GM12878 (cell line): ENCODE measurements at regions not wholly inside any gene's neighbourhood (a gene's known extent, or its start where the extent isn't known, plus 50 kb on each side); places are given as distances from the start of the nearest gene placed in this dataset.
"Not testable (repeated sequence)": the region's sequence is repeated elsewhere in the genome, so short reads cannot be mapped to it uniquely, and the experiment has no call there.

Experiments
- ATAC-seq: fragments of 200-7000 bp; cut with Tn5 transposase; 3 replicates; pipeline ENCODE4 v1.9.1; 2020; ENCODE audit warnings: mild to moderate bottlenecking, moderate library complexity
- BruUV-seq: library from RNA; stranded (reverse); fragments of 400-500 nt; replicated peaks from 2 replicates; lab custom pipeline; 2021; lab: Mats Ljungman, UMichigan
- CTCF ChIA-PET: fragments of 300-600 bp; sonication (Branson Sonifier 250); formaldehyde crosslinking; extraction: SDS; loops from one replicate; lab custom pipeline; 2021; ENCODE audit warnings: inconsistent platforms; lab: Yijun Ruan, JAX
- POLR2A ChIA-PET: fragments of 350-600 bp; formaldehyde crosslinking; extraction: SDS; loops from one replicate; lab custom pipeline; 2021; ENCODE audit warnings: inconsistent platforms; lab: Charles Lee
- RAD21 ChIA-PET: fragments of 300-600 bp; sonication (Branson Sonifier 250); formaldehyde crosslinking; loops from one replicate; lab custom pipeline; 2023; ENCODE audit warnings: antibody characterized with exemption; ENCODE audit not compliant: unreplicated experiment; lab: Charles Lee
- SMC1A ChIA-PET: fragments of 300-600 bp; sonication (Branson Sonifier 250); formaldehyde crosslinking; loops from one replicate; lab custom pipeline; 2023; ENCODE audit not compliant: unreplicated experiment, uncharacterized antibody; lab: Charles Lee
- DNase-seq: peaks from one replicate; pipeline ENCODE4 v3.0.0-alpha.2; 2011; ENCODE audit warnings: low read depth, low spot score
- FAIRE-seq: peaks from 3 replicates; lab custom pipeline; 2011; peaks lifted over from hg19 to GRCh38; lab: Jason Lieb, UNC
- H2AFZ ChIP-seq: 2 replicates; pipeline ENCODE4 v1.6.0; 2011; ENCODE audit warnings: low read depth, low read length, control low read depth; ENCODE audit not compliant: control insufficient read depth
- H3K27ac ChIP-seq: 2 replicates; pipeline ENCODE4 v1.5.1; 2011; ENCODE audit warnings: control low read depth; ENCODE audit not compliant: control insufficient read depth, insufficient read depth
- H3K27me3 ChIP-seq, 2 experiments: replicated peaks in 1 of 2; 2 replicates each; pipeline versions ENCODE4 v1.6.0 to v1.6.1; 2011; ENCODE audit warnings: low read length in 1 of 2; ENCODE audit not compliant: control insufficient read depth in 2 of 2, insufficient read depth in 2 of 2
- H3K36me3 ChIP-seq, 2 experiments: 2 replicates each; pipeline ENCODE4 v1.5.1; 2011; ENCODE audit warnings: low read length in 1 of 2; ENCODE audit not compliant: control insufficient read depth in 2 of 2, insufficient read depth in 2 of 2
- H3K4me1 ChIP-seq: 2 replicates; pipeline ENCODE4 v1.6.1; 2011; ENCODE audit warnings: mild to moderate bottlenecking, low read length, moderate library complexity, mixed read lengths; ENCODE audit not compliant: control insufficient read depth, insufficient read depth
- H3K4me2 ChIP-seq: 2 replicates; pipeline ENCODE4 v1.6.0; 2011; ENCODE audit warnings: control low read depth; ENCODE audit not compliant: control insufficient read depth, insufficient read depth
- H3K4me3 ChIP-seq: fragments of 200-600 bp; sonication (generic); 2 replicates; pipeline ENCODE4 v1.5.1; 2016
- H3K79me2 ChIP-seq: 2 replicates; pipeline ENCODE4 v1.6.0; 2011; ENCODE audit warnings: low read length; ENCODE audit not compliant: control insufficient read depth, insufficient read depth
- H3K9ac ChIP-seq: 2 replicates; pipeline ENCODE4 v1.8.0; 2011; ENCODE audit warnings: low read length, control low read depth, mixed read lengths; ENCODE audit not compliant: control insufficient read depth, insufficient read depth
- H3K9me3 ChIP-seq: replicated peaks from 3 replicates; pipeline ENCODE4 v1.5.1; 2011; ENCODE audit warnings: mild to moderate bottlenecking, low read length; ENCODE audit not compliant: control insufficient read depth, insufficient read depth
- H4K20me1 ChIP-seq: 2 replicates; pipeline ENCODE4 v1.6.0; 2011; ENCODE audit not compliant: control insufficient read depth, insufficient read depth
- CBFB ChIP-seq: IDR thresholded peaks from 2 replicates; pipeline ENCODE4 v1.6.1; 2016; ENCODE audit warnings: antibody characterized with exemption, low read depth
- CEBPB ChIP-seq, 2 experiments: fragments of 150-350 bp in 1 of 2; IDR thresholded peaks; 2 replicates each; pipeline ENCODE4 v1.6.1; 2012 to 2014; ENCODE audit warnings: low read depth in 2 of 2, low read length in 2 of 2, borderline replicate concordance in 1 of 2, inconsistent platforms in 1 of 2
- DPF2 ChIP-seq: fragments of 450-650 bp; IDR thresholded peaks from 2 replicates; pipeline ENCODE4 v1.6.1; 2017; ENCODE audit warnings: mild to moderate bottlenecking
- IKZF1 ChIP-seq: fragments of 450-650 bp; conservative IDR thresholded peaks from 2 replicates; pipeline ENCODE4 v1.6.1; 2017; ENCODE audit warnings: antibody characterized with exemption, mild to moderate bottlenecking
- MXI1 ChIP-seq: fragments of 150-350 bp; IDR thresholded peaks from 2 replicates; pipeline ENCODE4 v1.6.1; 2011; ENCODE audit warnings: low read depth, mild to moderate bottlenecking, inconsistent platforms, low read length, improper control_type of control experiment
- MYB ChIP-seq: fragments of 150-350 bp; IDR thresholded peaks from 2 replicates; pipeline ENCODE4 v1.6.1; 2014; ENCODE audit warnings: mild to moderate bottlenecking, low read depth, low read length, borderline replicate concordance
- NFYA ChIP-seq: IDR thresholded peaks from 2 replicates; pipeline ENCODE4 v1.6.1; 2011; ENCODE audit warnings: low read depth, mild to moderate bottlenecking, low read length, improper control_type of control experiment, borderline replicate concordance
- POLR2AphosphoS2 ChIP-seq: IDR thresholded peaks from 2 replicates; pipeline ENCODE4 v1.6.1; 2011; ENCODE audit warnings: low read depth, mild to moderate bottlenecking, low read length, improper control_type of control experiment, moderate library complexity
- RB1 ChIP-seq: fragments of 450-650 bp; formaldehyde crosslinking; IDR thresholded peaks from 2 replicates; pipeline ENCODE4 v1.6.1; 2017; ENCODE audit warnings: mild to moderate bottlenecking, borderline replicate concordance
- SIN3A ChIP-seq: IDR thresholded peaks from 2 replicates; pipeline ENCODE4 v1.6.1; 2012; ENCODE audit warnings: low read depth, low read length, improper control_type of control experiment
- SPI1 ChIP-seq: IDR thresholded peaks from 2 replicates; pipeline ENCODE4 v1.6.1; 2011; ENCODE audit warnings: low read depth, mild to moderate bottlenecking, low read length, moderate library complexity, borderline replicate concordance; ENCODE audit not compliant: insufficient read depth
- ZZZ3 ChIP-seq: IDR thresholded peaks from 2 replicates; pipeline ENCODE4 v1.6.1; 2011; ENCODE audit warnings: low read depth; ENCODE audit not compliant: control insufficient read depth, insufficient read length
- WGBS: methylation state at CpG from one replicate; pipeline ENCODE4 v1.1.6; 2016; ENCODE audit warnings: low lambda C conversion rate; ENCODE audit not compliant: insufficient replicate concordance, insufficient coverage; ENCODE audit errors: missing lambda C conversion rate; 5-methylcytosine and 5-hydroxymethylcytosine counted together
- in situ Hi-C: fragments of 300-500 bp; cut with MboI; formaldehyde crosslinking; loops from 9 replicates; pipeline ENCODE4 v1.14.3; 2018; ENCODE audit warnings: mixed read lengths
- intact Hi-C: fragments of 100-400 bp; cut with micrococcal nuclease; formaldehyde crosslinking; loops from one replicate; pipeline ENCODE4 v1.14.2; 2022; ENCODE audit not compliant: unreplicated experiment
- TF ChIP-seq, protein P1 (sequence below): fragments of 450-650 bp; IDR thresholded peaks from 2 replicates; pipeline ENCODE4 v1.6.1; 2016; ENCODE audit warnings: mild to moderate bottlenecking
- TF ChIP-seq, protein P2 (sequence below): fragments of 450-650 bp; formaldehyde crosslinking; IDR thresholded peaks from 2 replicates; pipeline ENCODE4 v1.4.0; 2020; ENCODE audit warnings: mild to moderate bottlenecking, moderate library complexity

DNA sequence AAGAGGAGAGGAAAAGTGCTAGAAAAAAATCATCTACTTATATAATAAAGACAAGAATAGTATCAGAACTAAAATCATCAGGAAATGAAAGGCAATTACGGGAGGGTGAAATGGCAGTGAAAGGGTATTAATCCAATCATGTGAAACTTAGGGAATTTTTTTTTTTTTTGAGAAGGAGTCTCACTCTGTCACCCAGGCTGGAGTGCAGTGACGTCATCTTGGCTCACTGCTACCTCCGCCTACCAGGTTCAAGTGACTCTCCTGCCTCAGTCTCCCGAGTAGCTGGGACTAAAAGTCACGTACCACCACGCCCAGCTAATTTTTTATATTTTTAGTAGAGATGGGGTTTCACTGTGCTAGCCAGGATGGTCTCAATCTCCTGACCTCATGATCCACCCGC lies 501.3 kb downstream of the COL12A1 start:
- intact Hi-C loops, POLR2A ChIA-PET, FAIRE-seq: not testable (repeated sequence)

DNA sequence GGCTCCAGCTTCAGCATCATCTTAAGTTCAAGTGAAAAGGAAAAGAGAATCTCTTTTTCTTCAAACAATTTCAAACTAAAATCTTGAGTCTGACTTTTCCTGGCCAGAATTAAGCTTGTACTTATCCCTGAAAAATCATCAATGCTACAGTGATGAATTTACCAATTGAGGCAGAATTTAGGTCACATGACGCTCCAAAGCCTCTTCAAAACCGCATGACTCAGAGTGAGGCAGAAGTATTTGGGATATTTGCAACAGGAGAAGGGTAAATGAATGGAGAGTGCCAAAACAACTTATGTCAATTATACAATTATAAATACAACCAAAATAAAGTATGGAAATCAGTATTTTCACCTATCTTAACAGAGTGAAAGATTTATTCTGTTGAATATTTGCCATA lies 515.5 kb downstream of the COL12A1 start:
- FAIRE-seq, result no peak
- H3K36me3 ChIP-seq, result no peaks in the 10 kb centered on the region
- no peaks in the 10 kb centered on the region for H3K4me1 ChIP-seq
- H4K20me1 ChIP-seq, result no peaks in the 10 kb centered on the region
- no peak overlapping the region for H3K4me2 ChIP-seq
- no peaks in the 10 kb centered on the region; a peak in 1 of 4 replicates for H3K27me3 ChIP-seq
- SMC1A ChIA-PET, result no interaction called here
- no peak for DNase-seq
- no peaks in the 10 kb centered on the region for H3K9me3 ChIP-seq
- ATAC-seq, result no peak
- no peak overlapping the region for H2AFZ ChIP-seq
- H3K9ac ChIP-seq, result no peak overlapping the region
- H3K79me2 ChIP-seq, result no peaks in the 10 kb centered on the region
- H3K4me3 ChIP-seq, result no peak overlapping the region
- no TSS peak for BruUV-seq
- intact Hi-C loops, result no loop called here
- POLR2A ChIA-PET, result no interaction called here
- CTCF ChIA-PET, result no interaction called here
- 0% methylated on average over 2 of the region's 2 CpGs for WGBS
- in situ Hi-C loops, result no loop called here
- H3K27ac ChIP-seq, result no peak overlapping the region
- RAD21 ChIA-PET, result no interaction called here
- TF ChIP-seq NFYA (no peak), DPF2 (no peak), CEBPB (IDR thresholded peaks at IDR 0.05; ENCODE audit: borderline replicate concordance in 1 of 2, low read depth in 2 of 2, low read length in 2 of 2) (no peak), SIN3A (no peak), POLR2AphosphoS2 (no peak), CBFB (no peak), RB1 (no peak), IKZF1 (no peak), MXI1 (no peak), MYB (no peak), SPI1 (no peak), ZZZ3 (no peak)
- TF ChIP-seq, protein P1, sequence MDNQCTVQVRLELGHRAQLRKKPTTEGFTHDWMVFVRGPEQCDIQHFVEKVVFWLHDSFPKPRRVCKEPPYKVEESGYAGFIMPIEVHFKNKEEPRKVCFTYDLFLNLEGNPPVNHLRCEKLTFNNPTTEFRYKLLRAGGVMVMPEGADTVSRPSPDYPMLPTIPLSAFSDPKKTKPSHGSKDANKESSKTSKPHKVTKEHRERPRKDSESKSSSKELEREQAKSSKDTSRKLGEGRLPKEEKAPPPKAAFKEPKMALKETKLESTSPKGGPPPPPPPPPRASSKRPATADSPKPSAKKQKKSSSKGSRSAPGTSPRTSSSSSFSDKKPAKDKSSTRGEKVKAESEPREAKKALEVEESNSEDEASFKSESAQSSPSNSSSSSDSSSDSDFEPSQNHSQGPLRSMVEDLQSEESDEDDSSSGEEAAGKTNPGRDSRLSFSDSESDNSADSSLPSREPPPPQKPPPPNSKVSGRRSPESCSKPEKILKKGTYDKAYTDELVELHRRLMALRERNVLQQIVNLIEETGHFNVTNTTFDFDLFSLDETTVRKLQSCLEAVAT, result no peak
- TF ChIP-seq, protein P2, sequence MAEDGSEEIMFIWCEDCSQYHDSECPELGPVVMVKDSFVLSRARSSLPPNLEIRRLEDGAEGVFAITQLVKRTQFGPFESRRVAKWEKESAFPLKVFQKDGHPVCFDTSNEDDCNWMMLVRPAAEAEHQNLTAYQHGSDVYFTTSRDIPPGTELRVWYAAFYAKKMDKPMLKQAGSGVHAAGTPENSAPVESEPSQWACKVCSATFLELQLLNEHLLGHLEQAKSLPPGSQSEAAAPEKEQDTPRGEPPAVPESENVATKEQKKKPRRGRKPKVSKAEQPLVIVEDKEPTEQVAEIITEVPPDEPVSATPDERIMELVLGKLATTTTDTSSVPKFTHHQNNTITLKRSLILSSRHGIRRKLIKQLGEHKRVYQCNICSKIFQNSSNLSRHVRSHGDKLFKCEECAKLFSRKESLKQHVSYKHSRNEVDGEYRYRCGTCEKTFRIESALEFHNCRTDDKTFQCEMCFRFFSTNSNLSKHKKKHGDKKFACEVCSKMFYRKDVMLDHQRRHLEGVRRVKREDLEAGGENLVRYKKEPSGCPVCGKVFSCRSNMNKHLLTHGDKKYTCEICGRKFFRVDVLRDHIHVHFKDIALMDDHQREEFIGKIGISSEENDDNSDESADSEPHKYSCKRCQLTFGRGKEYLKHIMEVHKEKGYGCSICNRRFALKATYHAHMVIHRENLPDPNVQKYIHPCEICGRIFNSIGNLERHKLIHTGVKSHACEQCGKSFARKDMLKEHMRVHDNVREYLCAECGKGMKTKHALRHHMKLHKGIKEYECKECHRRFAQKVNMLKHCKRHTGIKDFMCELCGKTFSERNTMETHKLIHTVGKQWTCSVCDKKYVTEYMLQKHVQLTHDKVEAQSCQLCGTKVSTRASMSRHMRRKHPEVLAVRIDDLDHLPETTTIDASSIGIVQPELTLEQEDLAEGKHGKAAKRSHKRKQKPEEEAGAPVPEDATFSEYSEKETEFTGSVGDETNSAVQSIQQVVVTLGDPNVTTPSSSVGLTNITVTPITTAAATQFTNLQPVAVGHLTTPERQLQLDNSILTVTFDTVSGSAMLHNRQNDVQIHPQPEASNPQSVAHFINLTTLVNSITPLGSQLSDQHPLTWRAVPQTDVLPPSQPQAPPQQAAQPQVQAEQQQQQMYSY (CRISPR knock-in tag), result no peak

More for the DNA sequence above, 501.3 kb downstream of the COL12A1 start:
- H3K27me3 ChIP-seq, H3K79me2 ChIP-seq, ATAC-seq, H3K4me3 ChIP-seq, RAD21 ChIA-PET, H3K4me2 ChIP-seq, H4K20me1 ChIP-seq, H3K4me1 ChIP-seq, BruUV-seq, H3K36me3 ChIP-seq, DNase-seq, H3K27ac ChIP-seq, H3K9me3 ChIP-seq, H3K9ac ChIP-seq, H2AFZ ChIP-seq, in situ Hi-C loops: not testable (repeated sequence)
- ChIA-PET CTCF (interaction anchor here (0.7 kb wide), 1 partner anchor 17 kb away, joined by 3 read pairs; no protein-coding TSS in a partner anchor), SMC1A (interaction anchor here (0.7 kb wide), 1 partner anchor 31 kb away, joined by 3 read pairs; no protein-coding TSS in a partner anchor)
- 3% methylated on average over 7 of the region's 7 CpGs for WGBS
